Peyer's patch (tissue), 4 donors: ENCODE measurements at regions not wholly inside any gene's neighbourhood (a gene's known extent, or its start where the extent isn't known, plus 50 kb on each side); places are given as distances from the start of the nearest gene placed in this dataset.

ENCODE experiments used
- POLR2A ChIP-seq, 2 donors: fragments of 450-650 bp; IDR thresholded peaks; one replicate each; pipeline ENCODE4 v1.5.1; 2017; ENCODE audit warnings: antibody characterized with exemption in 2 of 2, mild to moderate bottlenecking in 2 of 2, moderate library complexity in 2 of 2
- TF ChIP-seq, protein P1 (sequence below), 6 experiments: fragments of 450-650 bp in 4 of 6; fragments of 200-600 bp in 2 of 6; sonication (generic) in 1 of 6; IDR thresholded peaks; one replicate each; pipeline ENCODE4 v1.5.1; 2017 to 2019; ENCODE audit warnings: antibody characterized with exemption in 6 of 6, mild to moderate bottlenecking in 3 of 6, moderate library complexity in 1 of 6

GRCh38 chr21:17673261-17674020 lies 60.7 kb upstream of the BTG3 start:
- TF ChIP-seq, protein P1, sequence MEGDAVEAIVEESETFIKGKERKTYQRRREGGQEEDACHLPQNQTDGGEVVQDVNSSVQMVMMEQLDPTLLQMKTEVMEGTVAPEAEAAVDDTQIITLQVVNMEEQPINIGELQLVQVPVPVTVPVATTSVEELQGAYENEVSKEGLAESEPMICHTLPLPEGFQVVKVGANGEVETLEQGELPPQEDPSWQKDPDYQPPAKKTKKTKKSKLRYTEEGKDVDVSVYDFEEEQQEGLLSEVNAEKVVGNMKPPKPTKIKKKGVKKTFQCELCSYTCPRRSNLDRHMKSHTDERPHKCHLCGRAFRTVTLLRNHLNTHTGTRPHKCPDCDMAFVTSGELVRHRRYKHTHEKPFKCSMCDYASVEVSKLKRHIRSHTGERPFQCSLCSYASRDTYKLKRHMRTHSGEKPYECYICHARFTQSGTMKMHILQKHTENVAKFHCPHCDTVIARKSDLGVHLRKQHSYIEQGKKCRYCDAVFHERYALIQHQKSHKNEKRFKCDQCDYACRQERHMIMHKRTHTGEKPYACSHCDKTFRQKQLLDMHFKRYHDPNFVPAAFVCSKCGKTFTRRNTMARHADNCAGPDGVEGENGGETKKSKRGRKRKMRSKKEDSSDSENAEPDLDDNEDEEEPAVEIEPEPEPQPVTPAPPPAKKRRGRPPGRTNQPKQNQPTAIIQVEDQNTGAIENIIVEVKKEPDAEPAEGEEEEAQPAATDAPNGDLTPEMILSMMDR (IDR thresholded peaks at IDR 0.05) = no peak
- TF ChIP-seq POLR2A (IDR thresholded peaks at IDR 0.05) = no peak
